GM18868 (cell line): ENCODE measurements at regions not wholly inside any gene's neighbourhood (a gene's known extent, or its start where the extent isn't known, plus 50 kb on each side); places are given as distances from the start of the nearest gene placed in this dataset.

Experiments
- ATAC-seq: cut with Tn5 transposase; IDR thresholded peaks from one replicate; pipeline ENCODE4 v1.9.1; 2021; ENCODE audit warnings: mild to moderate bottlenecking, moderate library complexity; ENCODE audit not compliant: unreplicated experiment

DNA sequence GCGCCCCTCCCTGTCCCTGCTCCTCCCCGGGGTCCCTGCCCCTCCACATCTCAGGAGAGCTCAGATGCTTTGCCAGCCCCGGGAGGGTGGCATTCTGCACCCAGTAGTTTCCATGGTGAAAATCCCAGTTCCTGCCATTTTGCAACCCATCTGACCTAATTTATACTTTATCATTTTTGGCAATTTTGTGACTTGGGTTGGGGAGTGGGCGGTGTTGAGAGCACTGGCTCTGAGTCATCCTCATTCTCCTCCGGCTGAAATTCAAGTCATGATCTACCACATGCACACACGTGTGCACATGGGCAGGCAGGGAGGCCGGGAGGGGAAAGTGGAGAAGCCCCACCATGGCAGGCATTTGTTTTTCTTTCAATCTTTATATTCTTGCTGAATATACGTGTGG, 208.6 kb downstream of the URI1 start:
- ATAC-seq: no peak

DNA sequence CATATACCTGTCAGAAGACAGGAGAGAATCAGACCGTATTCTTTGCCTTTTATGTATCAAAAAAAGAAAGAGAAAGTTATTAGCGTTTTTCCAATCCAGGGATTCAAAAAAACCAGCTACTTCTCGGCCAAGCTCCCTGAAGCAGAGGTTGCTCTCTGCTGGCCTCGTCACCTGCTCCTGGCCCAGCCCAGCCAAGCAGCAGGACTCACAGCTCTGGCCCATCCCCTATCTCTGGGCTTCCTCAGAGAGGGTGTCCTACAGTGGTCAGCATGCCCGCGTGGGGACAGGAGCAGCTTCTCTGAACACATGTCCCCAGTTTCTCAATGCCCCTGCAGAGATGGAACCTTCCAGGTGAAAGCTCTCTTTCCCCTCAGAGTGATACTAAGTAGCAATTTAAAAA, 209.0 kb downstream of the URI1 start:
- no peak for ATAC-seq

DNA sequence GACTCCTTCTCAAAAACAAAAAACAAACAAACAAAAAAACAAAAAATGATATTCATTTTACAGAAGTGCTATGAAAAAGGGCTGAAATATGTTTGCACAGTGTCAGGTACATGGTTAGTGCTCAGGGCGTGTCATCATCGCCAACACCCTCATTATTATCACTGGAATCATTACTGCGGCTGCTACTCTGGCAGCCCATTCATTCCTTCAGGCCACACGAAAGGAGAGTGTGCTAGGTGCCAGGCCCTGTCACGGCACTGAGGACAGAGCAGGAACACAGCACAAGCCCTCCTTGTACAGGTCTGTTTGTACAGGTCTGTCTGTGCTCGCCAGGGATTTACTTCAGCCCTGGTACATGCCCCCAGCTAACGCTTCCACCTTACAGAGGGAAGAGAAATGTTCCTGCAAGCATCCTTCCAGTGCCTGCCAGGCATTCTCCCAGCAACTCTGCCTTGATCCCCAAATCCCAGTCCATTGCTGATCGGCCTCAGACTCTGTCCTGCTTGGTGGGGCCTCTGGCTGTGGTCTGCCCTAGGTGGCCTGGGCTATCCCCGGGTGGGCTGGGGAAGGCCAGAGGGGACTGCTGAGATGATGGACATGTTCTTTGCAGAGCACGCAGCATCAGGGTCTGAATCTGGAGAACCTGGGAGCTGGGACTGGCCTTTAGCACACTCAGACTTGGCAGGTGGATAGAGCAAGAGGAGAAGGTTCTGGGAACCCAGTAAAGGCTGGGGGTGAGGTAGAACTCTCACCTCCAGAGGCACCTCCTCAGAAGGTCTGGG, 210.7 kb downstream of the URI1 start:
- no peak for ATAC-seq

DNA sequence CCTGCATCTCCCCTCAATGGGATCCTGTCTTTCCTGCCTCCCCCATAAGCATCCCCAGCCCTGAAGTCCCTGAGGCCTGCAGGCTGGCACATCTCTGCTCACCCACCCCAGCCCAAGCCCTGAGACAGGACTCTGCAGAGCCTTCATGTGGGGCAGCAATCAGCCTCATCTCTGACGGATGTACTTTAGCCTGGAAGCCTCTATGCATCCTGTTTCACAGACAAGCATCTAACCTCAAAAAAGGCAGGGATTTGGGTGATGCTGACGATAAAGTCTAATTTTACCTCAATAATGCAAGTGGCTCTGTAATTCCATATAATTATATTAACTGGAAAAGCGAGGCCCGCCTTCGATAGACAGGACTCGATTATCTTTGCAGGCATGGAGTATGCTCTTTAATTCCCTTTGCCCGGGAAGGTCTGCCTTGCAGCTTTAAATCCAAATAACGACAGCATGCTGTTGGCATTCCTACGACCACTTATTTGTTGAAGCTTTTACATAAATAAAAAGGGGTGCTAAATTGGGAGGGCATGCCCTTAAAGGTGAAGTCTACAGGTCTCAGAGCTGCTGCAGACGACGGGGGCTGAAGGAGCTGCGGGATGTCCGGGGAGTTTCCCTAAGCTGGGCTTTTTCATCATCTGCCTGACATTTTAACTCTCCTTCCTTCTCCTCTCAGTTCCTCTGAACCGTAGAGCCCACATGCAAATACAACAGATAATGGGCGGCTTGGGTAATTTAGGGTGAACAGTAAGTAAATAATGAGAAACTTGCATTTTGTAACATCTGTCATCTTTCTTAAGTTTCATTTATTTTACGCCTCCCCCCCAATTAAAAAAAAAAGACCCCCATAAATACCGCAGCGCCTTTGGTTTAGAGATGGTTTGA, 211.5 kb downstream of the URI1 start:
- peak; percentile 91 for ATAC-seq

DNA sequence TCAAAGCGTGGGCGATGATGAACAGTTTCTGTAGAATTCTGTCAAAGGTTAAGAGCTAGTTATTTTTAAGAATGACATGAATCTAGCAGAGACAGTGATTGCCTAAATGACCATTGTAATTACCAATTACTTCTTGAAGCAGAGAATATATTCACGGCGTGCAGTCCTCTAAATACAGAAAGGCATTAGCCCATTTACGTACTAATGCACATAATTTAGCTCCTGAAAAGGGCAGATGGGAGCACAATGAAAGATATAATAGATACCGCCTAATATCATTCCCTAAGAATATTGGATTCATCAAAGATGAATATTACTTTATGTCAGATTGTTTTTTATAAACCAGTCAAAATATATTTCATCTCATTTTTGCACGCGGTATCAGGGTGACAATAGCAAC, 212.4 kb downstream of the URI1 start:
- no peak for ATAC-seq

DNA sequence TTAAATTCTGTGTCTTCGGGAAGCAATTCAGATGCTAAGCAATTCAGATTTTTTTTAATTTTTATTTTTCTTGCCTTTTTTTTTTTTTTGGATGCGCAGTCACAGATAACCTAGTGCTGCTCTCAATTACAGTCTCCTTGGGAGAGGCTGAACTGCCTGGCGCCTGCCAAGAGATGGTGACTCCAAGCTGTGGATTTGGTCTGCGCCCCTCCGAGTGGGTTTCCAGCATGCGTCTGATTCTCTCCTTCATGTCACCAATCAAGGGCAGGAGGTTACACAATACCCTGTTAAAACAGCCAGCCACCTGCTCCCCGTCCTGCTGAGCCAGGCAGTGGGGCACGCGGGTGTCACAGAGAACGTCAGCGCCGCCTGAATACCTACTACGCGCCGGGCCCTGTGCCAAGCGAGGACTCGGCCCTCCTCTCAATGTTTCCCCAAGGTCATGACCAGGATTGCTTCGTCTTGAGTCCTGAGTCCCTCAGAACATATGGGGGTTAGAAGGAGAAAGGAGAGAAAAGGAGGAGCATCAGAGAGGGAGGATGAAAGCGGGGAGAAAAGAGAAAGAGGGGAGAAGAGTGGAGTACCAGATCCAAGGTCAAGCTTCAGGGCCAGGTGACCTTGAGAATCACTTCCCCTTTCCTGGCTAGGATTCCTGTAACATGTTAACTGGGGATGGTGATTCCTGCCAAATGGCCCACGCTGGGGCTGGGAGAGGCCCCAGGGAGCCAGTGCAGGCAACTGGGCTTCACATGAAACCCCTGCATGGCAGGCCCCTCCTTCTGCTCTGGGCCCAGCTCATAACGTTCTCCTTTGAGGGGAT, 213.6 kb downstream of the URI1 start:
- no peak for ATAC-seq

DNA sequence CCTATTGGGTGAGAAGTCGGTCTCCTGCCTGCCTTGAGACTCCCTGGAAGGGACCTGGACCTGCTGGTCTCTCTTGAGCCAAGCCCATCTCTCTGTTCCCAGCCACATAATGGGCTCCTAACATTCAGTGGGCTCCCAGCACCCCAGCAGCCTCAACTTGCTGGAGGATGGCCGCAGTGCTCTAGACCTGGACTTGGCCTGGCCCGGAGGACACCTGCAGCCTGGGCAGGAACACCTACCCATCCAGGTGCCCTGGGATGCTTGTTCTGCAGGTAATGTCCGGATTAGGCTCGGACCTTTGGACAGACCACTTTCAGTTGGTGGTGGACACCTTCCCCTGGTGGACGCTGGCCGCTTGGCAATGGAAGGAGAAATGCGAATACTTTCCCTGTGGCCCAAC, 214.6 kb downstream of the URI1 start:
- no peak for ATAC-seq

DNA sequence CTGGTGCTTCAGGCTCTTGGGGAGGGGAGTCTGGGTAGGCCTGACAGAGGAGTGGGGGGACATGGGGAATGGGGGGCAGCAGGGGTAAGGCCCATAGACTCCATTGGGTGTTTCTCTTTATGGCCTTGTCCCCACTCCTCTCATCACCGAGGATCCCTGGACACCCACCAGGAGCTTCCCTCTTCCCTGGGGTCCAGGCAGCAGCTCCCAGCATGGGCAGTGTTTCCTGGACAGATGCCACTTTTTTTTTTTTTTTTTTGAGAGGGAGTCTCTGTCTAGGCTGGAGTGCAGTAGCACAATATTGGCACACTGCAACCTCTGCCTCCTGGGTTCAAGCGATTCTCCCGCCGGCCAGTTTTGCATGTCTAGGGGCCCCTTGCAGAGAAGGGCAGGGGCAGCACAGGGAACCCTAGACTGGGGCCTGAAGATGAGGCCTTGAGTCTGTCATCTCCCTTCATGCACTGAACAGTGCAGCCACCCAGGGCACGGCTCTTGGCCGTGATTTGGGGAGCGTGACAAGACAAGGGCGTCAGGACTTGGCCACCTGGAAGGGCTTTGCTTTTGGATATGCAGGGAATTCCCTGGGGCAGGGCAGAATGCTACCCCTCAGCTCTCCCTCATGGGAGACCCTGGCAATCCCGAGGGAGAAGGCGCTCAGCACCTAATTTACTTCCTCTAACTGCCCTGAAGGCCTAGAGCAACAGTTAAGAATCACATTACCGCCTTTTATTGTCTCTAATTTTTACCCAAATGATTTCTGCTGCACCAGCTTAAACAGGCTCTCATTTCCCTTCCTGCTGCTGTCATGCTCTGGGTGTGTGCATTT, 213.9 kb upstream of the ZNF536 start:
- ATAC-seq: no peak

DNA sequence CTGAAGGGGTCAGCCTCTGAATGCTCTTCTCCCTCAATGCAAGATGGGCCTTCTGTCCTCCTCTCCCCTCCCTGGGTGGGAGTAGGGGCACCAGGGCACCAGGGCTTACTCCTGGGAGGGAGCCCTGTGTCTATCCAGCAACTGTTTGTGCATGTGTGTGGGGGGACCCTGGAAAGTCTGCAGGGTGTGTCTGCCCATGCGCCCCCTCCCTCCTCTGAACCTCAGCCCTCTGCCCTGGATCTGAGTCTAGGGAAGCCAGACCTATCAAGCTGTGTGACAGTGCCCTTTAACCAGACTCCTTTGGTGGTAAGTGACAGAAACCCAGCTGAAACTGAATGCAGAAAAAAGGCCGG, 213.3 kb upstream of the ZNF536 start:
- no peak for ATAC-seq

DNA sequence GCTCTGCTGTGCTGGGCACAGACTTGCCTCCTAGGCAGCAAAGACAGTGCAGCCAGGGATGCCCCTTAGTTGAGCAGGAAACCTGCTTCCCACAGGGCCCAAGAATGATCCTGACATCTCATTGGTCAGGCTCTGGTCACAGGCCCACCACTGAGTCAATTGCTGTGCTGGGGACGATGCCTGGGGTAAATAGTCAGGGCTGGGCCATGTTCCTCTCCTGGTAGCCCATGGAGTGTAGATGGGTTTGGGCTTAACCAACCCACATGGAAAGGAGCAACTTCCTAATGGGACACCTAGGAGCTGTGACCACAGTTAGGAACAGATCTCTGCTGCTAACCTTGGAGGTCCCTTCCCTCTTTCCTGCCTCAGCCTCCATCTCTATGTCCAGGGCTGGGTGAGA, 212.5 kb upstream of the ZNF536 start:
- ATAC-seq: no peak

DNA sequence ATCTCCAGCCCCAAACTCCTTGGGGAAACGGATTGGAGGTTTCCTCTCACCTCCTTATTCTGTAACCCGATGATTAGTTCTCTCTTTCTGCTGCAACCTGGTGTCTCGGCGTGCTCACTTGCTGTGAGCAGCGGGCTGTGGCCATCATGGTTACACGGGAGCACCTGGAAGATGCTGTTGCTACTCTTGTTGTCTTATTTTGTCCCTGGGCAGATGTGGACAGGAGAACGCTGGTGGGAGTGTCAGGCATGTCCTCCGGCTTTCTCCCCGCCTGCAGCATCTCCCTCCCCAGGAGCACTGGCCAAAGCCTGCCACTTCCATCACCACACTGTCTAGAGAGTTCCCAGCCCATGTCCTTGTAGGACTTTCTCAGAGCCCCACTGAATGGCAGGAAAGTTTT, 211.8 kb upstream of the ZNF536 start:
- ATAC-seq: no peak

DNA sequence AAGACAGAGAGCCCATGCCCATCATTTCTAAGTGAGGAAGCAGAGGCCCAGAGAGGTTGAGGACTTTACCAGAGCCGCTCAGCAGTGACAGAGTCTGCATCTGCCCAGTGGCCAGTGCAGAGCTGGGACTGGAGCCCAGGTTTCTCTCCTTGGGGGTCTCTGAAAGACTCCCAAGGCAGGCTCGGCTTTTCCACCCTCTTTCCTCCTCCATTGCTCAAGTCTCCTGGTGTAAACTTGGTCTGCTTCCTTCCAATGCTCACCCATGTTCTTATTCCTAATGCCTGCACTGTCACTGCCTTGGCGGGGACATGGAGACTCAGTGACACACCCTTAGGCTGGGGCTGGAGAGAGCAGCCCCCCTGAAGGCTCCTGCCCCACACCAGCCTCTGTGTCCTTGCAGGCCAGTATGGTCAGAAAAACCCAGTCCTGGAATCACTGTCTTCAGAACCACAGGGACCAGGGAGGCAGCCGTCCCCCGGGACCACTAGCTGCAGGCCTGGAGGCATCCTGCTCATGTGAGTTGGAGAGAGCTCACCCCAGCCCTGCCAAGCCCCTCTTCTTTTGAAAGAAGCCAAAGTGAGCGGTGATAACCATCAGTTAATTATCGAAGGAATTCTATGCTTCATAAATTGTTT, 211.0 kb upstream of the ZNF536 start:
- no peak for ATAC-seq

DNA sequence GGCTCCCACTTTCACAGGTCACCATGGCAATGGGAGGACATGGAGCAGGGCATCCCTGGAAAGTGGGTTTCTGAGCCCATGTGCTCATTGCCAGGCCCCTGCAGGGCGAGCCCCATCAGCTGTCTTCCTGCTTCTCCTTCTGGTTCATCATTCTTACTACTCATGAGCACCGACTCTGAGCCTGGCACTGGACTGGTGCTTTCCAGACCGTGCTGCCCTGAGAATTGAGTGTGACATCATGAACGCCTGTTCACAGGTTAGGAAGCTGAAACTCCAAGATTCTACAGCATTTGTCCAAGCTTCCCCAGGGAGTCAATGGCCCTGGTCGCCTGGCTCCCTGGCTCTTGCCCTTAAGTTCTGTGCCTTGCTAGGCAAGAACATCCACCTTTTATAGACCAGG, 210.4 kb upstream of the ZNF536 start:
- no peak for ATAC-seq

DNA sequence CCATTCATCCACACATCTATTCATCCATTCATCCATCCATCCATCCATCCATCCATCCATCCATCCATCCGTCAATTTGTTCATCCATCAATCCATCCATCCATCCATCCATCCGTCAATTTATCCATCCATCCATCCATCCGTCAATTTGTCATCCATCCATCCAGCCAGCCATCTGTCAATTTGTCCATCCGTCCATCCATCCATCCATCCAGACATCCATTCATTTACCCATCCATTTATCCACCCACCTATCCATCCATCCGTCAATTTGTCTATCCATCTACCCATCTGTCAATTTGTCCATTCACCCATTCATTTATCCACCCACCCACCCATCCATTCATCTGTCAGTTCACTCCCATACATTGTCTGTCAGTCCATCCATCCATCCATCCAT, 209.5 kb upstream of the ZNF536 start:
- no peak for ATAC-seq

DNA sequence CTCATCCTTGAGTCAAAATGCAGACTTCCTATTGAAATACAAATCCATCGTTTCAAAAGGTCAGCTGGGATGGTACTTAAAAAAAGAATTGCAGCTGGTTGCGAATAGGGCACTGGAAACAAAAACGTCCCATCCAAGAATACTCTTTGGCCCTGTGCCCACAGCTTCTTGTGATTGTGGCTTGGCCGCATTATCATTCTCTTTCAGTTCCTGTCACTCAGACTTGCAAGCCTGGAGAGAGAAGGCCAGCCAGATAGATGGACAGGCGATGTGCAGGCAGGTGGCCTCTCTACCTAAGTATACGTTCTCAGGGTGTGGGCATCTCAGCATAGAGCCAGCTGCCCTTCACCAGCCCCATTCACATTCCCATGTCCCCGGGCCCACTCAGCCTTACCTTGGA, 208.5 kb upstream of the ZNF536 start:
- ATAC-seq: no peak

DNA sequence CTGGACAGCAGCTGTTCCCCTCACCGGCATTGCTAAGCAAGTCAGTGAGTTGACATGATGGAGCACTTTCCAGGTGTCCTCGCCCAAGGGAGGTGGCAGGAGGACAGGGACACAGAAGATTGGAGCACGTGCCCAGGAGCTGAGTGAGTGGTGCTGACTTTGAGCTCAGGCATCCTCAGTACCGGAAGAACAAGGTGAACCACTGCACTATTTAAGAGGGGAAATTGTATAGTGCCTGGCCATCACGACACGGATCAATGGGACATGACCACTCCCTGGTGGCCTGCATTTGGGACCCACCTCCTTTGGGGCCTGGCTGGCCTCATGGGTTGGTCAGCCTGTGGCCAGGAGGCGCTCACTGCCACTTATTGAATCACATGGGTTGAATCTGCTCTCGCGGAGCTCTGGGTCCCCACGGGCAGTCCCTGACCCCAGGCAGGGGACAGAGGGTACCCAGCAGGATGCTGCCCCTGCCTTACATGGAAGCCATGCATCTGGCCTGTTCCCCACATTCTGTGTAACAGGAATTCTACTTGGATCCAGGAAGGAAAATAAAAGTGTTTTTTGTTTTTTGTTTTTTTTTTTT, 206.9 kb upstream of the ZNF536 start:
- ATAC-seq: no peak

DNA sequence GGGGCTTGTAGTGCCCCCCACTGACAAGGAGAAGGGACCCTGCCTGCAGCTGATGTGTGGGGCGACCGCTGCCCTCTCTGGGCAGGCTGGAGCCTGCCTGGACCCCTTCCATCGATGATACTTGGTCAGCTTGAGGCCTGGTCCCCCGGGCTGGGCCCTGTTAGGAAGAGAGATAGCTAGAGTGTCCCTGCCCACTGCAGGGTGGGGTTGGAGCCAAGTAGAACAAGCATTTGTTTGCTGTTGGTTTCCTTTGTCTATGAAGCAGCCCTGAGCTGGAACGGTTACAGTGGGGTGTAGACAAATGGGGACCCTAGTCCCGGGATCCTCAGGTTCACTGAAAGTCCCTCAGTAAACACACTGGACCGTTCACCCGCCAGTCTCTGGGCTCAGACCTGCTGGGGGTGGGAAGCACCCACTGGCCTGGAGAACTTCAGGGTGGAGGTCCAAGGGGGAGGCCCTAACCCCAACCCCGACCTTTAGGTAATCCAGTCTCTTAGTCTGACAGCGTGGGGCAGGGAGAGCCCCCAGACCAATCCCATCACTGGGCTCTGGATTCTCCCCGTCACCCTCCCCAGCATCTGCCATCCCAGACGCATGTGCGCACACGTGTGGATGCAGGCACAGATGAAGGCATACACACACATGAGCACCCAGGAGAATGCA, 204.8 kb upstream of the ZNF536 start:
- ATAC-seq: no peak

DNA sequence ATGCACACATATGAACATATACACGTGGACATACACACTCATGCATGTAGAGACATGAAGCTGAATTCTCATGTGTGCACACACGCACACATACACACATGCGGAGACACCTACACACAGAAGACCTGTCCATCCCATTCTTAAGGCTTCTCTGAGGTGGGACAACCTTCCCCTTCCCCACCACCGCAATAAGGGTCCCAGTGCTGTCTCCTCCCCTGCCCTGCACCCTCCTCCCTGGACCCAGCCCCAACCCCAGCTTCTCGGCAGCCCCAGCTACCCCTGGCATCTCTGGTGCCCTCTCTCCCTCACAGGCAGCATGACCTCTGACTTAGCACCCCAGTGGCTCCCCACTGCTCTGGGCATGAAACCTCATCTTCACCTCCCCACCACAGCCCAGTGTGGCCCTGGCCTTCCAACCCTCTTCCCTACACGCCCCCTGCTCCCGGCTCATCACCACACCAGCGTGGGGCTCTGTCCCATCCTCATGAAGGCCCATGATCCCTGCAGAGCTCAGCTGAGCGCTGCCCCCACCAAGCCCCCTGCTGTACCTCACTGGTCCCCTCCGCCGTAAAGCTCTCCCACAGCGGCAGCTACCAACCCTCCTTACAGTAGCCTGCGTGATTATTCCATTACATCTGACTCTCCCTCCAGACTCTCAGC, 204.1 kb upstream of the ZNF536 start:
- ATAC-seq: no peak

DNA sequence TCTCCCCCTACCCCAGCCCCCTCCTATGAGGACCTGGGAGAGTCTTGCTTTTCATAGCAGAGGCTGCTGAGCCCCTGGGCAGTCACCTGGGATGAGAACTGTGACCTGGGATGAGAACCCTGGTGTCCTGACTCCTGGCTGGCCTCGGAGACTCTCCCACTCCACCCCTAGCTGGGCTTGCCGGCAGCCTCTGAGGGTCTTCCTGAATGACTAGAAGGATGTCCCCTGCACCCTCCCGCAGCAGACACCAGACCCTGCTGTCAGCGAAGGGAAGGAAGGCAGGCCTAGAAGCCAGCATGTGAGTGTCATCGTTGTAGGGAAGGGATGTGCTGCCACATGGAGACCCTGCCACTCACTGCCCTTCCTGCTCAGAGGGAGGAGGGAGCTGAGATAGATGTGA, 203.4 kb upstream of the ZNF536 start:
- ATAC-seq: no peak
